ENCODE measurements at regions not wholly inside any gene's neighbourhood (a gene's known extent, or its start where the extent isn't known, plus 50 kb on each side); places are given as distances from the start of the nearest gene placed in this dataset.

DNA sequence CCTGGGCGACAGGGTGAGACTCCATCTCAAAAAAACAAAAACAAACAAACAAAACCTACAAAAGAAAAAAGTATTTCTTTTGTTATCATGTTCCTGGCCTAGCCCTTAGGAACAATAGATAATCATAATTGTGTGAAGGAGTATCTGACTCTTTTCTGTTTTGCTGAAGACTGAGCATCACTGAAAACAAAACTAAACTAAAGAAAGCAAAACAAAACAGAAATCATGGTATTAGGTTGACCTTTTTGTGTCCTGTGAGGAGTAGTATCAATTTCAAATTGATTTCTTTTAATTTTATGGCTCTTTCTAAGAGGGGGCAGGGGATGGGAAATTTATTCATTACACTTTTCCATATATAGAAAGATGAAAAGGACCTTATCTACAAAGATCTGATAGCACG lies 246.0 kb downstream of the YTHDC2 start:
- TF ChIP-seq, protein P1, sequence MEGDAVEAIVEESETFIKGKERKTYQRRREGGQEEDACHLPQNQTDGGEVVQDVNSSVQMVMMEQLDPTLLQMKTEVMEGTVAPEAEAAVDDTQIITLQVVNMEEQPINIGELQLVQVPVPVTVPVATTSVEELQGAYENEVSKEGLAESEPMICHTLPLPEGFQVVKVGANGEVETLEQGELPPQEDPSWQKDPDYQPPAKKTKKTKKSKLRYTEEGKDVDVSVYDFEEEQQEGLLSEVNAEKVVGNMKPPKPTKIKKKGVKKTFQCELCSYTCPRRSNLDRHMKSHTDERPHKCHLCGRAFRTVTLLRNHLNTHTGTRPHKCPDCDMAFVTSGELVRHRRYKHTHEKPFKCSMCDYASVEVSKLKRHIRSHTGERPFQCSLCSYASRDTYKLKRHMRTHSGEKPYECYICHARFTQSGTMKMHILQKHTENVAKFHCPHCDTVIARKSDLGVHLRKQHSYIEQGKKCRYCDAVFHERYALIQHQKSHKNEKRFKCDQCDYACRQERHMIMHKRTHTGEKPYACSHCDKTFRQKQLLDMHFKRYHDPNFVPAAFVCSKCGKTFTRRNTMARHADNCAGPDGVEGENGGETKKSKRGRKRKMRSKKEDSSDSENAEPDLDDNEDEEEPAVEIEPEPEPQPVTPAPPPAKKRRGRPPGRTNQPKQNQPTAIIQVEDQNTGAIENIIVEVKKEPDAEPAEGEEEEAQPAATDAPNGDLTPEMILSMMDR (IDR thresholded peaks at IDR 0.05; ENCODE audit: low read depth, low read length) = no peak
- TF ChIP-seq EZH2phosphoT487 (IDR thresholded peaks at IDR 0.05; ENCODE audit: low read depth) = no peak
